ENCODE measurements at regions not wholly inside any gene's neighbourhood (a gene's known extent, or its start where the extent isn't known, plus 50 kb on each side); places are given as distances from the start of the nearest gene placed in this dataset.
"Not testable (repeated sequence)": the region's sequence is repeated elsewhere in the genome, so short reads cannot be mapped to it uniquely, and the experiment has no call there.

- no peaks in the 10 kb centered on the region for H3K4me1 Mint-ChIP-seq
- H3K27ac Mint-ChIP-seq: no peak overlapping the region
- ATAC-seq: no peak
Observed at GRCh38 chr4:167785523-167785922, 306.8 kb upstream of the ANXA10 start.

GRCh38 chr4:167786504-167786903 lies 305.8 kb upstream of the ANXA10 start:
- Mint-ChIP-seq H3K36me3 (no peaks in the 10 kb centered on the region), H3K9me3 (peaks cover 13% of the 10 kb centered on the region), H3K4me3 (no peak overlapping the region), H3K4me1 (no peaks in the 10 kb centered on the region), H3K27ac (no peak overlapping the region)
- ATAC-seq (peak; percentile 48), DNase-seq (ENCODE audit: low spot score in 2 of 2) (no peak)

More at GRCh38 chr4:167785523-167785922, 306.8 kb upstream of the ANXA10 start:
- peaks cover 14% of the 10 kb centered on the region for H3K9me3 Mint-ChIP-seq
- no peaks in the 10 kb centered on the region for H3K36me3 Mint-ChIP-seq
- DNase-seq (ENCODE audit: low spot score in 2 of 2): no peak
- H3K4me3 Mint-ChIP-seq: no peak overlapping the region

- Mint-ChIP-seq H3K9me3 (peaks cover 13% of the 10 kb centered on the region), H3K4me3 (no peak overlapping the region), H3K36me3 (no peaks in the 10 kb centered on the region), H3K27ac (no peak overlapping the region), H3K4me1 (no peaks in the 10 kb centered on the region)
- DNase-seq (ENCODE audit: low spot score in 2 of 2) (no peak), ATAC-seq (no peak)
Observed at GRCh38 chr4:167787231-167787630, 305.1 kb upstream of the ANXA10 start.

- Mint-ChIP-seq H3K4me3 (no peak overlapping the region), H3K4me1 (no peaks in the 10 kb centered on the region), H3K36me3 (no peaks in the 10 kb centered on the region), H3K27ac (no peak overlapping the region), H3K9me3 (peaks cover 16% of the 10 kb centered on the region)
- DNase-seq (ENCODE audit: low spot score in 2 of 2) (no peak), ATAC-seq (no peak)
Observed at GRCh38 chr4:167802463-167803212, 289.7 kb upstream of the ANXA10 start.

- H3K4me3 Mint-ChIP-seq: no peak overlapping the region
- ATAC-seq (no peak), DNase-seq (ENCODE audit: low spot score in 2 of 2) (no peak)
- H3K27ac Mint-ChIP-seq: no peak overlapping the region
- H3K36me3 Mint-ChIP-seq: no peaks in the 10 kb centered on the region
- H3K9me3 Mint-ChIP-seq: peaks cover 18% of the 10 kb centered on the region
- H3K4me1 Mint-ChIP-seq: no peaks in the 10 kb centered on the region
Observed at GRCh38 chr4:167811958-167812357, 280.4 kb upstream of the ANXA10 start.

DNA sequence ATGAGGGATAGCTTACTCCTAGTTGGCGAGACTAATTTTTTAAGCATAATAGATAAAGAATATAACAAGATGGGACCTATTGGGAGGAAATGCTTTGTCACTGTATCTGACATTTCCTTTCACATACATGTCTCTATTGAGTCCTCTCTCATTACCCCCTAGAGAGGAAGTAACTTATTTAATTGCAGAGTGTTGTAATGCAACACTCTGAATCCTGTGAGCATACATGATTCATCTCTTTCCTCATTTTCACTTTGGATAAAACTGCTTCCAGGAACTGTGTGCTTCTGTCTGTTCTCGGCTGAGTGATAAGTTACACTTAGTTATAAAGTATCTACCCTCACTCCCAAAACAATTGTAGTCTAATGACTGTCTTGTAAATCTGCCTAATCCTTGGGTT lies 266.1 kb upstream of the ANXA10 start:
- Mint-ChIP-seq H3K36me3 (no peaks in the 10 kb centered on the region), H3K4me1 (no peaks in the 10 kb centered on the region), H3K27ac (no peak overlapping the region), H3K4me3 (no peak overlapping the region), H3K9me3 (peaks cover 8% of the 10 kb centered on the region)
- ATAC-seq (no peak), DNase-seq (ENCODE audit: low spot score in 2 of 2) (no peak)

DNA sequence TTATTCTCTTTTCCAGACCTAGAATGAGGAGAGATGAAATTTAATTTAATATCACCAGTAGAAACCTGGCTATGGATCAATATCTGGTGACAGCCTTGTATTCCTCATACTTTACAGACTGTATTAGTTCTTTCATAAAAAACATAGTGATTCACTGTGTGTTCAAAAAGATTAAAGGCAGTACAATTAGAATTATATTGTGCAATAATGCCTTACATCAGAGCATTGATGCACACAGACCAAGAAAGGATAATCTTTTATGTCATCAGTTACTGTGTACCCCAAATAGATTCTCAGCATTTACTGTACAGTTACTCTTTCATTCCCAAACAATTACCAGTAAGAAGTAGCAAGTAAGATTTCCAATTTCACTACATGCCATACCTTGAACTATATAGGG lies 260.5 kb upstream of the ANXA10 start:
- ATAC-seq: no peak
- H3K4me1 Mint-ChIP-seq: no peaks in the 10 kb centered on the region
- no peak overlapping the region for H3K27ac Mint-ChIP-seq
- no peaks in the 10 kb centered on the region for H3K36me3 Mint-ChIP-seq
- H3K9me3 Mint-ChIP-seq: peaks cover 8% of the 10 kb centered on the region
- DNase-seq (ENCODE audit: low spot score in 2 of 2): no peak
- H3K4me3 Mint-ChIP-seq: no peak overlapping the region

GRCh38 chr4:167838686-167839085 lies 253.7 kb upstream of the ANXA10 start:
- no peak for ATAC-seq
- Mint-ChIP-seq H3K4me1 (no peaks in the 10 kb centered on the region), H3K4me3 (no peak overlapping the region), H3K36me3 (no peaks in the 10 kb centered on the region), H3K9me3 (peaks cover 6% of the 10 kb centered on the region), H3K27ac (no peak overlapping the region)
- DNase-seq (ENCODE audit: low spot score in 2 of 2): no peak

- H3K4me3 Mint-ChIP-seq: no peak overlapping the region
- H3K36me3 Mint-ChIP-seq: no peaks in the 10 kb centered on the region
- no peaks in the 10 kb centered on the region for H3K4me1 Mint-ChIP-seq
- peaks cover 5% of the 10 kb centered on the region for H3K9me3 Mint-ChIP-seq
- H3K27ac Mint-ChIP-seq: no peak overlapping the region
- DNase-seq (ENCODE audit: low spot score in 2 of 2) (no peak), ATAC-seq (no peak)
Observed at GRCh38 chr4:167842487-167842886, 249.8 kb upstream of the ANXA10 start.

- ATAC-seq (no peak), DNase-seq (ENCODE audit: low spot score in 2 of 2) (no peak)
- H3K4me1 Mint-ChIP-seq: no peaks in the 10 kb centered on the region
- H3K4me3 Mint-ChIP-seq: no peak overlapping the region
- no peak overlapping the region for H3K27ac Mint-ChIP-seq
- no peaks in the 10 kb centered on the region for H3K36me3 Mint-ChIP-seq
- H3K9me3 Mint-ChIP-seq: peaks cover 18% of the 10 kb centered on the region
Observed at GRCh38 chr4:167854881-167855280, 237.5 kb upstream of the ANXA10 start.

DNA sequence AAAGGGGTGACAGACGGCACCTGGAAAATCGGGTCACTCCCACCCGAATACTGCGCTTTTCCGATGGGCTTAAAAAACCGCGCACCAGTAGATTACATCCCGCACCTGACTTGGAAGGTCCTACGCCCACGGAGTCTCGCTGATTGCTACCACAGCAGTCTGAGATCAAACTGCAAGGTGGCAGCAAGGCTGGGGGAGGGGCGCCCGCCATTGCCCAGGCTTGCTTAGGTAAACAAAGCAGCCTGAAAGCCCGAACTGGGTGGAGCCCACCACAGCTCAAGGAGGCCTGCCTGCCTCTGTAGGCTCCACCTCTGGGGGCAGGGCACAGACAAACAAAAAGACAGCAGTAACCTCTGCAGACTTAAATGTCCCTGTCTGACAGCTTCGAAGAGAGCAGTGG lies 234.2 kb upstream of the ANXA10 start:
- not testable (repeated sequence) for H3K27ac Mint-ChIP-seq; DNase-seq (ENCODE audit: low spot score in 2 of 2); H3K4me3 Mint-ChIP-seq; H3K36me3 Mint-ChIP-seq; ATAC-seq; H3K4me1 Mint-ChIP-seq
- H3K9me3 Mint-ChIP-seq: peaks cover 10% of the 10 kb centered on the region

DNA sequence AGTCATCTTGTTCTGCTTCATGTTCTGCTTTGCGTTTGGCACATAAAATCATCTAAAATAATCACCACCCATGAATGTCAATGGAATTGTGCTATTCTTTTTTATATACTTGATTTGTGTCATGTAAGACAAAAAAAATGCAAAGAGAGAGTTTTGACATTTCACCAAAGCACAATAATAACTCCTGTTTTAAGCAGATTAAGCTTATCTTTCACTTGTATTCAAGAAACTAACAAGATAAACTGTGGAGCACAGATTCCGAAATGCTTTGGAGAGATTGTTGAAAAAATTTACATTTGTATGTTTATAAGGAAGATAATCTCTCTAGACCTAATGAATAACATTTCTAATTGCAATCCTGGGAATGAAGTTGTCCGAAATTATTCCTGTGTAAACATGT lies 225.1 kb upstream of the ANXA10 start:
- Mint-ChIP-seq H3K36me3 (no peaks in the 10 kb centered on the region), H3K4me3 (no peak overlapping the region), H3K9me3 (peaks cover 6% of the 10 kb centered on the region), H3K4me1 (no peaks in the 10 kb centered on the region), H3K27ac (no peak overlapping the region)
- DNase-seq (ENCODE audit: low spot score in 2 of 2) (no peak), ATAC-seq (no peak)

DNA sequence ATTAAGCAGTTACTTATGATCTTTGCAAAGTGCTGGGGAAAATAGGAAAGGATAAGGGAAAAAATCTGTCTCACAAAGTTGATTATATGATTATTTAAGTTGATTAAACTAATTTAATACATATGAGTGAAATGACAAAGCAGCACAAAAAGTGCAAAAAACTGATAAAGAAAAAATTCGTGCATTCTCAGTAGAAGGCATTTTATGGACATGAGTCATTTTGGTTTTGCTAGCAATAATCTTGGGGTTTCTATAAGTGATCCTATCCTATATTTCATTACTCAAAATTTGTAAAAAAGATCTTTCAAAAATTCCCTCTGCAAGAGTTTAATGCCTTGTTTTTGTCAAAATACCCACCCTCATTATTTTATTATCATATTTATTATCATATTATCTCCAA lies 224.2 kb upstream of the ANXA10 start:
- Mint-ChIP-seq H3K4me1 (no peaks in the 10 kb centered on the region), H3K36me3 (no peaks in the 10 kb centered on the region), H3K9me3 (peaks cover 6% of the 10 kb centered on the region), H3K27ac (no peak overlapping the region), H3K4me3 (no peak overlapping the region)
- ATAC-seq (no peak), DNase-seq (ENCODE audit: low spot score in 2 of 2) (no peak)

DNA sequence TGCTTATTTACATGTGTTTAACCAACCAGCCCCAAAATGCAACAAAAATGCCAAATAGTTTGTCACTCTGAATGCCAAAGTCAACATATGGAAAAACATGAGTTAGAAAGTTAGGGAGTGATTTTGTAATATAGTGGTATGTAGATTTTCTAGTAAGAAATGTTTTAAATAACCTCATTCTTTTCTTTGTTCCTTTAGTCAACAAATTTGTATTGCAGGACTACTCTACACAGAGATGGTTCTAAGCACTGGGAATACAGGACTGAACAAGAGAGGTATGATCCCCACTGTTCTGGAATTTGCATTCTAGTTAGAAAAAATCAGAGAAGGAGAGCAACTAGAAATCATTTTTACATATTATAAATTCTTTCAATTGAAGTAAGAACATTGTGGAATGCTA lies 218.8 kb upstream of the ANXA10 start:
- ATAC-seq (no peak), DNase-seq (ENCODE audit: low spot score in 2 of 2) (no peak)
- peaks cover 13% of the 10 kb centered on the region for H3K9me3 Mint-ChIP-seq
- H3K4me1 Mint-ChIP-seq: no peaks in the 10 kb centered on the region
- no peak overlapping the region for H3K4me3 Mint-ChIP-seq
- H3K27ac Mint-ChIP-seq: no peak overlapping the region
- no peaks in the 10 kb centered on the region for H3K36me3 Mint-ChIP-seq

DNA sequence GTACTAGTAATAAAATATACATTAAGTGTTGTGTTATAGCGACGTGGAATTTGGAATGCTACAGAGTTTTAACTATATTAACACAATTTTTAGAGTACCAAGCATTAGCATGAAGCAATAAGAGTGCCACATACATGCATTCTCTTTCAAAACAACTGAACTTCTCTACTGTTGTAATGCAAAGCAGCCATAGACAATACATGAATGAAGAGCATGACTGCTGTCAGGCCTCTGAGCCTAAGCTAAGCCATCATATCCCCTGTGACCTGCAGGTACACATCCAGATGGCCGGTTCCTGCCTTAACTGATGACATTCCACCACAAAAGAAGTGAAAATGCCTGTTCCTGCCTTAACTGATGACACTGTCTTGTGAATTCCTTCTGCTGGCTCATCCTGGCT lies 216.2 kb upstream of the ANXA10 start:
- ATAC-seq; H3K27ac Mint-ChIP-seq; H3K4me3 Mint-ChIP-seq; H3K4me1 Mint-ChIP-seq; DNase-seq (ENCODE audit: low spot score in 2 of 2); H3K36me3 Mint-ChIP-seq: not testable (repeated sequence)
- H3K9me3 Mint-ChIP-seq: peaks cover 22% of the 10 kb centered on the region

- not testable (repeated sequence) for DNase-seq (ENCODE audit: low spot score in 2 of 2); ATAC-seq; H3K4me1 Mint-ChIP-seq; H3K27ac Mint-ChIP-seq; H3K36me3 Mint-ChIP-seq; H3K4me3 Mint-ChIP-seq
- H3K9me3 Mint-ChIP-seq: peaks cover 25% of the 10 kb centered on the region
Observed at GRCh38 chr4:167877826-167878225, 214.5 kb upstream of the ANXA10 start.

DNA sequence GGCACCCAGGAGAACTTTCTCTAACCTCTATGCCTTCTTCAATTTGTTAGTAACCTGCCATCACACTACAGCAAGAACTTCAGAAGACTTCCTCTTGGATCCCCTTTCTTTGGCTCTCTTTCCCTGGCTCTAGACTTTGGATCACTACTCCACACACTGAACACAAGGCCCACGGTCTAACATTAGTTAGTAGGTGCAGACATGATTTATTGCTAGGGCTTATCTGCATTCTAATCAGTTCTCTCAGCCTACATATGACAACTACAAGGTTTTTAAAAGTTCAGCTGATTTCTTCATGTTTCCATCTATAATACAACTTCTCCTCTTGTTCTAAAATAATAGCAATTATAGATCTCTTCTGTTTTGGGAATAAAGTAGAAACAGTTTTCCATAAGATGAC lies 209.1 kb upstream of the ANXA10 start:
- Mint-ChIP-seq H3K4me3 (no peak overlapping the region), H3K9me3 (peaks cover 17% of the 10 kb centered on the region), H3K4me1 (no peaks in the 10 kb centered on the region), H3K27ac (no peak overlapping the region), H3K36me3 (no peaks in the 10 kb centered on the region)
- DNase-seq (ENCODE audit: low spot score in 2 of 2): no peak
- no peak for ATAC-seq

Measured in stimulated activated effector memory CD8-positive, alpha-beta T cell treated with anti-CD3 and anti-CD28 coated beads, Interleukin-12 subunit alpha, Interleukin-12 subunit beta, amount 100 ng/mL, for 72 hours (primary cell).